ENCODE measurements at regions not wholly inside any gene's neighbourhood (a gene's known extent, or its start where the extent isn't known, plus 50 kb on each side); places are given as distances from the start of the nearest gene placed in this dataset.

- 52 to 60% (median 57%) methylated on average over 4 of the region's 4 CpGs for WGBS, 4 donors
- intact Hi-C loops (cut with DNase I): no loop called here
- Histone ChIP-seq H3K27me3 (peaks cover 0 to 3% (median 0%) of the 10 kb centered on the region in 9 donors), H3K36me3 (no peaks in the 10 kb centered on the region), H3K4me3 (no peak overlapping the region), H3K9me3 (peaks cover 0 to 5% (median 0%) of the 10 kb centered on the region in 12 donors), H3K27ac (no peak overlapping the region), H3K4me1 (no peaks in the 10 kb centered on the region)
- TF ChIP-seq CTCF (IDR thresholded peaks at IDR 0.05): no peak
- no peak for TF ChIP-seq POLR2A (IDR thresholded peaks at IDR 0.05)
- no peak for DNase-seq
- ATAC-seq: no peak
These were observed 141.6 kb upstream of the TENM4 start for GRCh38 chr11:79582434-79582833.

GRCh38 chr11:79579063-79579462 is 138.2 kb upstream of the TENM4 start:
- Histone ChIP-seq H3K36me3 (no peaks in the 10 kb centered on the region), H3K9me3 (no peaks in the 10 kb centered on the region), H3K4me3 (no peak overlapping the region), H3K27ac (no peak overlapping the region), H3K4me1 (no peaks in the 10 kb centered on the region), H3K27me3 (peaks cover 0 to 3% (median 0%) of the 10 kb centered on the region in 9 donors)
- DNase-seq (no peak), ATAC-seq (no peak)
- WGBS, 4 donors: 48 to 72% (median 63%) methylated on average over 2 of the region's 2 CpGs
- no peak for TF ChIP-seq CTCF (IDR thresholded peaks at IDR 0.05)
- TF ChIP-seq POLR2A (IDR thresholded peaks at IDR 0.05): no peak
- intact Hi-C loops (cut with DNase I): no loop called here

GRCh38 chr11:79578116-79578515 is 137.3 kb upstream of the TENM4 start:
- WGBS, 4 donors: 50 to 61% (median 55%) methylated on average over 4 to 5 of the region's 5 CpGs
- Histone ChIP-seq H3K9me3 (no peaks in the 10 kb centered on the region), H3K27ac (no peak overlapping the region), H3K27me3 (peaks cover 0 to 3% (median 0%) of the 10 kb centered on the region in 9 donors), H3K4me1 (no peaks in the 10 kb centered on the region), H3K4me3 (no peak overlapping the region), H3K36me3 (no peaks in the 10 kb centered on the region)
- ATAC-seq (no peak), DNase-seq (no peak)
- TF ChIP-seq CTCF (IDR thresholded peaks at IDR 0.05) (no peak), POLR2A (IDR thresholded peaks at IDR 0.05) (no peak)
- intact Hi-C loops (cut with DNase I): no loop called here

- WGBS, 4 donors: 67 to 71% (median 69%) methylated on average over 1 of the region's 1 CpG
- H3K36me3 ChIP-seq: no peaks in the 10 kb centered on the region
- no peaks in the 10 kb centered on the region for H3K9me3 ChIP-seq
- DNase-seq (no peak), ATAC-seq (no peak)
- no peak overlapping the region for H3K27ac ChIP-seq
- peaks cover 0 to 3% (median 0%) of the 10 kb centered on the region in 9 donors for H3K27me3 ChIP-seq
- H3K4me3 ChIP-seq: no peak overlapping the region
- TF ChIP-seq POLR2A (IDR thresholded peaks at IDR 0.05): no peak
- no peak for TF ChIP-seq CTCF (IDR thresholded peaks at IDR 0.05)
- intact Hi-C loops (cut with DNase I): no loop called here
- no peaks in the 10 kb centered on the region for H3K4me1 ChIP-seq
These were observed 134.9 kb upstream of the TENM4 start for GRCh38 chr11:79575701-79576100.

Measured in heart left ventricle (tissue), 16 donors.